ENCODE measurements at regions not wholly inside any gene's neighbourhood (a gene's known extent, or its start where the extent isn't known, plus 50 kb on each side); places are given as distances from the start of the nearest gene placed in this dataset.

- TF ChIP-seq RAD21 (IDR thresholded peaks at IDR 0.05; ENCODE audit: low read length) (no peak), CTCF (conservative IDR thresholded peaks at IDR 0.05; ENCODE audit: low read depth, low read length) (no peak), RFX5 (IDR thresholded peaks at IDR 0.05; ENCODE audit: low read depth, low read length) (no peak), POLR2A (IDR thresholded peaks at IDR 0.05; ENCODE audit: low read depth, low read length) (no peak), BHLHE40 (IDR thresholded peaks at IDR 0.05; ENCODE audit: low read depth, low read length) (no peak), CHD1 (IDR thresholded peaks at IDR 0.05; ENCODE audit: low read depth, low read length) (no peak), CEBPB (IDR thresholded peaks at IDR 0.05; ENCODE audit: low read depth, low read length) (no peak), MXI1 (IDR thresholded peaks at IDR 0.05; ENCODE audit: borderline replicate concordance, low read depth, low read length) (no peak)
Observed at GRCh38 chr22:48898524-48899250, 929.0 kb downstream of the BRD1 start.

All from IMR-90 (cell line).